ENCODE measurements at regions not wholly inside any gene's neighbourhood (a gene's known extent, or its start where the extent isn't known, plus 50 kb on each side); places are given as distances from the start of the nearest gene placed in this dataset.

DNA sequence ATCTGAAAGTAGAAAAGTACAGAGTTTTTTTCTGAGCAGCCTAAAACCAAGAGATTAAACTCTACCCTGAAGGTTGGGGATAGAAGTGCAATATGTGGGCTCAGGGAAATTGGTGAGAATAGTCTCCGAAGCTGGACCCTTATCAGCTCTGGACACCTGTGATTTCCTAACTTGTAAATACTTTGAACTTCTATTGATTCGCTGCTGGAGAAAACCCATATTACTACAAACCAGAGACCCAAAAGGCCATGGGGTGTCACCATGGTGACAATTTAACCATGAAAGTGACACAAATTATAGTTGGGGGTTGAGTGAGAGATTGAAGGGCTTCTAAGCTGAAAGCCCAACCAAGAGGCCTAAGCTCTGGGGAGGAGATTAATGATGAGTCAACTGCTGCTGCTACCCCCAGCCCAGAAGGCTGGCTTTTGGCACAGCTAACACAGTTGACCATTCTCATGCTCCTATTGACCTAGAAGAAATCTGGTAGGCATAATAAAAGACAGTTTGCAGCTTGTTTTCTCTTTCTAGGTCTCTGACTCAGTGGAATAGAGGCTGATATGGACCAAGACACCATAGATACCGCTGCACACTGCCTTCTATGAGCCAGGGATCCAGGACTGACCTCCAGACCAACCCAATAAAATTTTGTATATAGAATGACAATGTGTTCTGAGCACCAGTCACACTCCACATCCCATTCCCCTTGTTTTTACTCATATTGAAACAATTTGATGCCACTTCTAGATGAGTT, 131.9 kb upstream of the FNDC3A start:
- TF ChIP-seq, protein P1, sequence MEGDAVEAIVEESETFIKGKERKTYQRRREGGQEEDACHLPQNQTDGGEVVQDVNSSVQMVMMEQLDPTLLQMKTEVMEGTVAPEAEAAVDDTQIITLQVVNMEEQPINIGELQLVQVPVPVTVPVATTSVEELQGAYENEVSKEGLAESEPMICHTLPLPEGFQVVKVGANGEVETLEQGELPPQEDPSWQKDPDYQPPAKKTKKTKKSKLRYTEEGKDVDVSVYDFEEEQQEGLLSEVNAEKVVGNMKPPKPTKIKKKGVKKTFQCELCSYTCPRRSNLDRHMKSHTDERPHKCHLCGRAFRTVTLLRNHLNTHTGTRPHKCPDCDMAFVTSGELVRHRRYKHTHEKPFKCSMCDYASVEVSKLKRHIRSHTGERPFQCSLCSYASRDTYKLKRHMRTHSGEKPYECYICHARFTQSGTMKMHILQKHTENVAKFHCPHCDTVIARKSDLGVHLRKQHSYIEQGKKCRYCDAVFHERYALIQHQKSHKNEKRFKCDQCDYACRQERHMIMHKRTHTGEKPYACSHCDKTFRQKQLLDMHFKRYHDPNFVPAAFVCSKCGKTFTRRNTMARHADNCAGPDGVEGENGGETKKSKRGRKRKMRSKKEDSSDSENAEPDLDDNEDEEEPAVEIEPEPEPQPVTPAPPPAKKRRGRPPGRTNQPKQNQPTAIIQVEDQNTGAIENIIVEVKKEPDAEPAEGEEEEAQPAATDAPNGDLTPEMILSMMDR (IDR thresholded peaks at IDR 0.05; ENCODE audit: borderline replicate concordance, insufficient read depth, low read depth, low read length), result no peak
- H3K4me3 ChIP-seq (ENCODE audit: low read depth, low read length), result no peak overlapping the region

DNA sequence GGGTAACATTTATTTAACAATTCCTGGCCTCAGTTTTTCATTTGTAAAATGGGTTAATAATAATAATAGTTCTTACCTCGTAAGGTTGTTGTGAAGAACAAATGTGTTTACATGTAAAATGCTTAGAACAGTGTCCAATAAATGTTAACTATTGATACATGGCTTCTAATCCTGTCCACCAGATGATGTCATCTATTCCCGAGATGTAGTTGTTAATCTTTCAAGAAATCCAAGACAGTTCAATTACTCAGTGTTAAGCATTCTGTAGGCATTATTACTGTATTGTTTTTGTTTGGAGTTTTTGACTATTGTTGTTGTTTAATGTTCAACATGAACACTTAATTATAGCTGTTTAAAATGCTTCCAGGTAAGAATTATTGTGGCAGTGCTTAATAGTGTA, 131.0 kb upstream of the FNDC3A start:
- no peak overlapping the region for H3K4me3 ChIP-seq (ENCODE audit: low read depth, low read length)
- TF ChIP-seq, protein P1 (IDR thresholded peaks at IDR 0.05; ENCODE audit: borderline replicate concordance, insufficient read depth, low read depth, low read length), result no peak

DNA sequence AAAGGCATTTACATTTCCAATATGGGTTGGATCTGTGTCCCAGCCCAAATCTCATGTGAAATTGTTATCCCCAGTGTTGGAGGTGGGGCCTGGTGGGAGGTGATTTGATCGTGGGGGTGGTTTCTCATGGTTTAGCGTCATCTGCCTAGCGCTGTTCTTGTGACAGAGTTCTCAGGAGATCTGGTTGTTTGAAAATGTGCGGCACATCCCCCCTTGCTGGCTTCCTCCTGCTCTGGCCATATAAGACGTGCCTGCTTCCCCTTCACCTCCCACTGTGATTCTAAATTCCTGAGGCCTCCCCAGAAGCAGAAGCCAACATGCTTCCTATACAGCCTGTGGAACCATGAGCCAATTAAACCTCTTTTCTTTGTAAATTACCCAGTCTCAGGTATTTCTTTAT, 126.2 kb upstream of the FNDC3A start:
- TF ChIP-seq, protein P1 (IDR thresholded peaks at IDR 0.05; ENCODE audit: borderline replicate concordance, insufficient read depth, low read depth, low read length), result no peak
- no peak overlapping the region for H3K4me3 ChIP-seq (ENCODE audit: low read depth, low read length)

DNA sequence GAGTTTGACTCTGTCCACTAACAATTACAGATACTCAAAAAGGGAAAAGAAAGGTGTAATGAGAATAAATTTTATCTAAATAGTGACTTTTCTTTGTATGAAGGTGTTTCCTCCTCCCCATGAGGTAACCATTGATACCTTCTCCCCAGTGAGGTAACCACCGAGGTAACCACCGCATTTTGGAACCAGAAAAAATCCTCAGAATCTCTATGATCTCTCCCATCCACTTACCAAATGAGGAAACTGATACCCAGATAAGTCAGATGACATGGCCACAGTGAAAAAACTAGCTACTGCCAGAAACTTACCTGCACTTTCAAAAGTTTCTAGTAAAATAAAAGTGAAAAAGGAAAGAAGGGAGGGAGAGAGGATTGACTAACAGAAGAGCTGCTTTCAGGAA, 124.0 kb upstream of the FNDC3A start:
- TF ChIP-seq, protein P1 (IDR thresholded peaks at IDR 0.05; ENCODE audit: borderline replicate concordance, insufficient read depth, low read depth, low read length), result no peak
- no peak overlapping the region for H3K4me3 ChIP-seq (ENCODE audit: low read depth, low read length)

DNA sequence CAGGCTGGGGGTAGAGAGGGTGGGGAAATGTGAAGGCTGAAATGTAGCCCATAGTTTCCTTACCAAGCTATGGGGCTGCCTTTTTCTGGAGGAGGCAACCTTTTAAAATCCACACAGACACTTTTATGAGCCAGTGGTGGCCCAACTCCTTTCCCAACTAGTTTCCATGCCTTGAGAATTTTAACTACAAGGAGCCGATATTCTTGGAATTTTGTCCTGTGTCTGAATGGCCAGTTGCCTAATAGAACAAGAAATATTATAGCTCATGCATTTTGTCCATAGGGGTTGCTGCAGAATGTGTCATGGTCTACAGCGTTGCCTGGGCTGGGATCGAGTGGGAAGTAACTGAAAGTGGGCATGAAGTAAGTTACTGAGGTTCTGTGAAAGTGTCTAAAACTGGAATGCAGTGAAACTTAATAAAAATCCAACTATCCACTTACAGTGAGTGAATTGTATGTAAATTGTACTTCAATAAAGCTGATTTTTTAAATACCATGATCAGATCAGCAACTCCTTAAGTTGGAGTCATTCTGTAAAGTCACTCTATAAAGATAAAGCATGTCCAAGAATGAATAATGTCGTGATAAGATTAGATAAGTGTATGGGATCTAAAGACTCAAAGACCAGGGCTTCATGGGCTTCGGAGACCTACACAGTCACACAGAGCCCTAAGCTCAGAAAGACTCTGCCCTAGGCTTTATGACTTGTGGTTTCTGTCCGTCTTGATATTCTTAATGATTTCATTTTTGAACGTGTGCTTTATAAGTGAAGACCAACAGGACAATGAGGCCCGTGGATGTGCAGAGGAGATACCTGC, 122.6 kb upstream of the FNDC3A start:
- H3K4me3 ChIP-seq (ENCODE audit: low read depth, low read length), result no peak overlapping the region
- TF ChIP-seq, protein P1 (IDR thresholded peaks at IDR 0.05; ENCODE audit: borderline replicate concordance, insufficient read depth, low read depth, low read length), result no peak

DNA sequence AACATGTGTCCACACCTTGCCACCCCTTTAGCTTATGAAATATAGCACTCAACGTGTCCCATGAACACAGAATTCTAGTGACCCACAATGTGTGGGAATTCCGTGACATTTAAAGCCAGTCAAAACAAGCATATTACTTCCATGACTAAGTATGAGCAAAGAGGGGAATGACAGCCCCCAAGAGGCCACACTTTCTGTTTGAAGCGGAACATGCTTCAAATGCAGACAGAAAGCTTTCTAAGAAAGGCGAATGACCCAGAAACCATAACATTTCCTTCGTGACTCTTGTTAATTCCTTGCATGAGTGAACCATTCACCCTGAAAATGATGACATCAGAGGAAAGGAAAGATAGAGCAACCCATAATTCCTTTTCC, 122.0 kb upstream of the FNDC3A start:
- TF ChIP-seq, protein P1 (IDR thresholded peaks at IDR 0.05; ENCODE audit: borderline replicate concordance, insufficient read depth, low read depth, low read length), result no peak
- no peak overlapping the region for H3K4me3 ChIP-seq (ENCODE audit: low read depth, low read length)

DNA sequence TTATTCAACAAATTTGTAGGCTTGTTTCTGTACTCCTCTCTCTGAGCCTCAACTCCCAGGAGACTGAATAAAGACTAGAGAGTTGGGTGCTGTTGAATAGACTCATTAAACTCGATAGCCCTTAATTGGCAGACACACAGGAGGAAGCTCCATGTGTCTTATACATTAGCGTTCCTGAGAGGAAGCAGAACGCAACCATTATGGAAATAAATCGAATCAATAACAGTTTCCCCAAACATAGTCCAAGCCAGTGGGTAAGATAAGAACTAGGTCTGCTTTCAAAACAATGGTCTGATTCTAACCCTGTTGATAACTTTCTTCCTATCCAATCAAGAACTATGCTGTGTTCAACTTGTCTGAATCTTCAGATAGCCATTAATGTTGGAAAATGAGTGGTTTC, 118.1 kb upstream of the FNDC3A start:
- TF ChIP-seq, protein P1 (IDR thresholded peaks at IDR 0.05; ENCODE audit: borderline replicate concordance, insufficient read depth, low read depth, low read length), result no peak

More for the DNA sequence above, 118.1 kb upstream of the FNDC3A start:
- no peak overlapping the region for H3K4me3 ChIP-seq (ENCODE audit: low read depth, low read length)

All from GM12875 (cell line).